ENCODE measurements at regions not wholly inside any gene's neighbourhood (a gene's known extent, or its start where the extent isn't known, plus 50 kb on each side); places are given as distances from the start of the nearest gene placed in this dataset.
"Not testable (repeated sequence)": the region's sequence is repeated elsewhere in the genome, so short reads cannot be mapped to it uniquely, and the experiment has no call there.

DNA sequence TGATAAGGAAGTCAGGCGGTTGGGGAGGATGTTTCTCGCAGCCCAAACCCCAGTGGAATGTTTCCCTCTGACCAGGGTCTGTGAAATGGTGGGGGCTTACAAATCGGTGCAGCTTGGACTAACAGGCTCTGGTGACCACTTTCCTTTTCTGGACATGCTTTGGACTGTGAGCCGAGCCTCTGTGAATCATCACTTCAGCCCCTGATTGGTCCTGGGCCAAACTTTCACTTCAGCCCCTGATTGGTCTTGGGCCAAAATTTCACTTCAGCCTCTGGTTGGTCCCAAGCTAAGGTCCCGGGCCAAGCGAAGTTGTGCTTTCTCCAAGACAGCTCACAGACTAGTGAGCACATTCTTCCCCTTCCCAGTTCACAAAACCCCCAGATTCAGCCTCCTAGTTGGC lies 223.7 kb upstream of the ANKRD20A1 start:
- not testable (repeated sequence) for DNase-seq

DNA sequence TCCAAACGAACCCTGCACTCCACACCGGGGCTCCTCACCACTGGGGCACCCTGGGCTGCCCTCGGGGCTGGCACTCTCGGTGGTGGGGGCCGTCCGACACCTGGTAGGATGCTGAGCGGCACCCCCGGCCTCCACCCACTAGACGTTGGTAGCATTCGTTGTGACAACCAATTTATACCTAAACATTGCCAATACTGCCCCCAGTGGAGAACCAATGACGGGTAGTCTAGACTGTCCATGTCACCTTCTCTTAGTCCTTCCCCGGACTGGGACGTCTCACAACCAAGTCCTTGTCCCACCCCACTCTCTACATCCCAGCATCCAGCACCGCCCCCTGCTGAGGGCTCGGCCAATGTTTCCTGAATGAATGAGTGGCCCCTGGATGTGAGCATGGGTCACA lies 246.8 kb upstream of the ANKRD20A1 start:
- not testable (repeated sequence) for DNase-seq

DNA sequence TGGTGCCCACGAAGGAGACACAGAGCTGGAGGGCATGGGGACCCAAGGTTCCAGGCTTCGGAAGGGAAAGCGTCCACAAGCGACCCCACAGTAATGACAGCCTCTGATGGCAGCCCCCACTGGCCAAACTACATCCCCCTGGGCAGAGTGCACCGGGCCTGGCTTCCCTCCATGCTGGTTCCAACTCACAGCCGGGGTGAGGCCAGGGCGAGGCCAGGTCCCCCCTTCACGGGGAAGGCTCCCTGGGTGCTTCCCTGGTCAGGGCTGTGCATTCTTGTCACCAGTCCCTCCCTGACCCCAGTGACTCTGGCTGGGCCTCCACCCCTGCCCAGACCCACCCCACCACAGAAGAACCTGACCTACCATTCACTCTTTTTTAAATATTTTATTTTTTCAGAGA lies 248.9 kb upstream of the ANKRD20A1 start:
- DNase-seq = not testable (repeated sequence)

DNA sequence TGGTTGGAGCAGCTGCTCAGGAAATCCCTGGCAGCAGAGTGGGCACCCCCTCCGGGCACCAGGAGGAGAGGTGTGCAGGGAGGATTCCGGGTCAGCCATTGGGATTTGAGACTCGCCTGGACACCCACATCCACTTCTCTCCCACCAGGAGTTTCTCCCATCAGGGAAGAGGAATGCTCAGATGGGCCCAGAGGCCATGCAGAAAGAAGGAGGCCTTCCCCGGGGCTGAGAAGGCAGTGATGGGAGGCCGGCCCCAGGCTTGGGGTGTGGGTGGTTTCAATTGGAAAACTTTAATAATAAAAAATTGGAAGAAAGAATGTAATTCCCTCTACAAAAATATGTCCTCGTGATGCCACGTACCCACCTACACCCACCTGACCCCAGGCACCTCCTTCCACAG lies 249.3 kb upstream of the ANKRD20A1 start:
- DNase-seq = not testable (repeated sequence)

DNA sequence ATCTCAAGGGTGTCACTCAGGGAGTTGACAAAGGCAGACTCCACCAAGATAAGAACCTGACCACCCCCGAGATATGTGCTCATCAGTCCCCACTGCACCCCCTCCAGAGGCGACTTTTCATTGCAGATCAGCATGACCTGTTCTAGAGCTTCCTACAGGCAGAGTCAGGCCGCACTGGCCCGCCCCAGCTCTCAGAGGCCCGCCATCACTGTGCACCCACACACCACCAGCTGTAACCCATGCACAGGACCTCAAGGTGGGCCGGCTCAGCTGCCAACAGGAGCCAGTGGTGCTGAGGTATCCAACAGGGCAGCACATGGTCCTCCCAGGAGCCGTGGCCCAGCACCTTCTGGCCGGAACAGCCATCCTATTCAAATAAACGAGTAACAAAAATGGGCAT lies 253.6 kb upstream of the ANKRD20A1 start:
- DNase-seq = not testable (repeated sequence)

DNA sequence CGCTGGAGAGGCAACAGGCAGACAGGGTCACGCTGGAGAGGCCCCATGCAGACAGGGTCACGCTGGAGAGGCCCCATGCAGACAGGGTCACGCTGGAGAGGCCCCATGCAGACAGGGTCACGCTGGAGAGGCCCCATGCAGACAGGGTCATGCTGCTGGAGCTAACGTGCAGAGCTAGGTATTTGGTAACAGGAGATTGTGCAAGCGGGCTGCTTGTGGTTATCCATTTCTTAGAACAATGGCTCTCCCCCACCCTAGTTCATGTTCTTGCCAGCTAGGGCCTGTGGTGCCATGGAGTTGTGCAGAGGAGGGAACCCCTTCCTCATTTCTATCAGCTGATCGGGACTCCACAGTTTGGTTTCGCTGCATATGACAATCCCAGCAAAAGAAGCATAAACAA lies 255.1 kb upstream of the ANKRD20A1 start:
- not testable (repeated sequence) for DNase-seq

DNA sequence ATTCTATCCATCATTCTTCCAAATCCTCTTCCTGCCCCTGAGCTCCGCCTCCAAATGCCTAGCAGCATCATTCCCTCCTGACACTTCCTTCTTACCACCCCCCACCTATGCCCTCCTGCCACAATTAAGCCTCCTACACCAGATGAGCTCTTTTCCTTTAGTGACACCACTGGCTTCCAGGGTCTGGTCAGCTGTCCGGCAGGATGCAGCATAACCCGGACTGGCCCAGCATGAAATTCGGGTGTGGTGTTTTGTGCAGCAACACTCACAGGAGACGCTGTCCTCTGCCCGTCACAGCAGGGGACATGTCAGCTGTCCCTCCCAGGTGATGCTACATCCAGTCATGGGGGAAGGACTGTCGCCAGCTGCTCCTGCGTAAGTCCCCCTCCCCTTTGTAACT lies 266.3 kb upstream of the ANKRD20A1 start:
- DNase-seq = not testable (repeated sequence)

DNA sequence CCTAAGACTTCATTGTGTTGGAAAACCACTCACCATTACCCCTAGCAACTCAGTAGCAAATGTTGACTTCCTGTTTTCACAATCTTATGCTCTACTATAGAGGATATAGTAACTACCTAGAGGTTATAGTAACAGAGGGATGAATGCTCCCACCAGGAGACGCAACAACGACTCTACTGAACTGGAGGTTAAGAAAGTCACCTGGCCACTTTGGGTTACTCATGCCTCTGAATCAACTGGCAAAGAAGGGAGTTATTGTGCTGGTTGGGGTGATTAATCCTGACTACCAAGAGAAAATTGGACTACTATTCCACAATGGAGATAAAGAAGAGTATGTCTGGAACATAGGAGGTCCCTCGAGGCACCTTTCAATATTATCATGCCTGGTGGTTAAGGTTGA lies 302.9 kb upstream of the ANKRD20A1 start:
- DNase-seq = not testable (repeated sequence)

DNA sequence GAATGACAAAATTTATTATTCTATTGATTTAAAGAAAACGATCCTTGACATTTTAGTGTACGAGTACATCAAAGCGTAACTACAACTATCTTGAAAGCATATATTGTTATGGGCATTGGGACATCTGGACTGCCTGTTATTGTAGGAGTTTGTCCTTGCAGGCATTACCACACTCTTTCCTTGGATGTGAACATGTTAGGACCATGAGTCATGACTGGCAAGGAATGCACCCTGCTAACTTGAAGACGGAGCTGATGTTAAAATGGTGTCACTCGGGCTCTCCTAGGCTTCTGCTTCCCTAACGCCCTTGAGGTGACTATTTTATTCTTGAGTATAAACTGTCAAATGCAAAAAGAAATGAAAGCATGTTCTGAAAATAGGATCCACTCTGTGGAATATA lies 308.7 kb upstream of the ANKRD20A1 start:
- not testable (repeated sequence) for DNase-seq

DNA sequence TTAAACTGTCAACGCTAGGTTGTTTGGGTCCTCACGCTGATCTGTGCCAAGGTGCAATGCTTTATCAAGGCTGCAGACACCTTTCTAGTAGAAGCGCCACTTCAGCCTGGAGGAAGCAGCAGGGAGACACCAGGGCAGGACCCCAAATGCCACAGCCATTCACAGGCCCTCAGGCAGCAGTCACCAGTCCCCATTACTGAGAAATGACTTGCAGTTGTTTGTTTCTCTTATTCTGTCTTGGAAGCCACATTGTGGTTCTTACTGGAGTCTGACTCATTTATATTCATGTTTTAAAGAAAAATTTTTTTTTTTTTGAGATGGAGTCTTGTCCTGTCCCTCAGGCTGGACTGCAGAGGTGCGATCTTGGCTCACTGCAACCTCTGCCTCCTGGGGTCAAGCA lies 328.9 kb upstream of the ANKRD20A1 start:
- not testable (repeated sequence) for DNase-seq

DNA sequence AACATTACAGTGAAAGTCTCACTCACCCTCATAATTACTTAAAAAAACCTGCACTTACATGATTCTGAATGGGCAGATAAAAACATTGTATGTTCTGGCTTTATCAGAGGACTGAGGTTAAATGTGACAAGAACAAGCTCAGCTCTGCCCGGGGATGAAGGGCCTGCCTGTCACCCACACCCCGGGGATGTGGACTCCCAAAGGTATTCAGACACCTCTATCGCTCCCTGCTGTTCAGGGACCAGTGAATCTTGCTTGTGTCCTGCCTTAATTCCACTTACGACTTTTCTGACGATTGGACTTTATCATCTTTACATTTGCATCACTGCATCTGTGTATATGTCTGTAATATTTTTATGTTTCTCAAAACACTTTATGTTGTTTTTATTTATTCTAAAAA lies 341.8 kb upstream of the ANKRD20A1 start:
- DNase-seq = not testable (repeated sequence)

DNA sequence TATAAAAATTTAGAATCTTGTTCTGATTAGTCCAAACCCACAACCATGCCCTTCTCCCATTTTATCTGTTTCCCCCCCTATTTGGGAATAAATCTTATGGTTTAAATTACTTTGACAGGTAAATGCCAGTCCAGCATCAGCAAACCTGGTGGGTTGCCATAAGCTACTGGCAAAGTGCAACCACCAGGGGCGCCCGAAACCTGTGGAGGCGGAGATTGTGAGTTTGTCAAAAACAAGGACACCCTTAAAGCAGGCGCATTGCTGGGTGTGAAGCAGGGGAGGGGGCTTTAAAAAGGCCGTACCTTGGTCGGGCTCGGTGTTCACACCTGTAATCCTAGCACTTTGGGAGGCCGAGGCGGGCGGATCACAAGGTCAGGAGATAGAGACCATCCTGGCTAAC lies 344.1 kb upstream of the ANKRD20A1 start:
- DNase-seq = not testable (repeated sequence)

DNA sequence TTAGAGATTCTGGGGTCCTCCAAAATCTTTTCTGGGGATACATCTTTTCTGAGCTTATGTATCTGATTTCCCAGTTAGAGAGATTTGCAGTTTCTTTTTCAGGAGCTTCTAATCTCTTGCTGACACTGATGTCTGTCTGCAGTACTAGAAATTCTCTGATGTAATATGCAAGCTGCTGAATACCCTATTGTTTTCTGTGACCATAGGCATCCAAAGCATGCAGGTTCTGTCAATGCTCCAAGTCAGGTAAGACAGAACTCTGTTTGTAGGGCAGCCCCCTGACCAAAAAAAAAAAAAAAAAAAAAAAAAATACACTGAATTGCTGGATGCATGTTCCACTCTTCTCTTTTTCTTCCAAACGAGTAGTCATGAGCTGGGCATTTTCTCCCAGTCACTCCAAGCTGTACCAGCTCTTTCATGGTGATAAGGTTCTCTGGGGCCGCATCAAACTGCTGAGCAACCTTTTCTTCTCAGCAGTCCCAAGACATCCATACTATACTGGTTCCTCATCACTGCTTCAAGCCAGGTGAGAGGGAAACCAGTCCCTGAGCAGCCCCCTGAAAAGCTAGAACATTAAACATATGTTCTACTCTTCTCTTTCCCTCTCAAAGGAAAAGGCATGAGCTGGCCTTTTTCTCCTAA lies 354.9 kb upstream of the ANKRD20A1 start:
- not testable (repeated sequence) for DNase-seq

DNA sequence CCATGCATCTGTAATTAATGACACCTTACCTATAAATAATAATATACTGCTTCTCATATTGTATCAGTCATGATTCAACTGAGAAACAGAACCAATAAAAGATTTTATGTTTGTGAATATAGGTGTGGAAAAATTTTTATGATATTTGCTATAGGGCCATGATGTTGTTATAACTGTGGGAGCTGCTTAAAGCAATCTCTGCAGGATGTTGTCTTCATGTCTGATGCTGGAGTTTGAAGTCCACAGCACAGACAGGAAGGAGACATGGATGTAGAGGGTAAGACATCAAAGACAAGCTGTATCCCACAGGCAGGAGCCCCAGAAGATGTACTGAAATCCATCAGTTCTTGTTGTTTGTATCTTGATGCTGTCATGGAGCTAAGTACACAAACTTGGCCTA lies 366.7 kb upstream of the ANKRD20A1 start:
- not testable (repeated sequence) for DNase-seq

DNA sequence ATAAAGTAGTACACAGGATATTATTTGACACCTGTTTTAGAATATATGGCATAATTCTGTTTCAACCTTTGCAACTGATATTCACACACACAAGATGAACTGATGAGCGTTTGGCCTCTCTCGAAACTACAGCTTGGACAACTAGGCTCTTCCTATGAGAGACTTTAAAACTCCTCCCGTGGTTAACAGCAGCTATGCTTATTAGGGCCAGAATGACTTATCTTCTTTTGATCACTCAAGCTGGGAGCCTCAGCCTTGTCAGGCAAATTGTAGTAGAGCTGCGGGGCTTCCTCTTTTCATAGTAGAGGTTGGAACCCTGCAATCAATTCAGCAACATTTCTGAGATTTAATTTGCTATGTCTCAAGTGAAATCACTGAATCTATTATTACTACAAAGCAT lies 381.3 kb upstream of the ANKRD20A1 start:
- not testable (repeated sequence) for DNase-seq

DNA sequence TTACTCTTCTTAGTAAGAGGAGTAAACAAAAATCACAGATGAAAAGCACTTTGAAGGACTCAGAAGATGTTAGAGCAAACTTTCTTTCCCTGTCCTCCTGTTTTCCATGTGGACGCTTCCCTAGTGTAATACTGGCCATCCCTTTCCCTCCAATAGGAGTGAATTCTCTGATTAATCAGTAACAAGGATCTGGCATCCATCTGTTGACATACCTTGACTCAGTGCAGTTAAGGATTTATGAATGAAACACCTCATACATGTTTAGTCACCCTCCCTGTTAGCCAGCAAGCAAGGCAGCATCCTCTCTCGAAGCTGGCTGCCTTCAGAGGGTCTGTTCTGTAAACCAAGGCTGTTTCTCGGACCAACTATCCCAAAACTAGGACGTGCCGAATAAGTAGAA lies 388.0 kb upstream of the ANKRD20A1 start:
- DNase-seq = not testable (repeated sequence)

DNA sequence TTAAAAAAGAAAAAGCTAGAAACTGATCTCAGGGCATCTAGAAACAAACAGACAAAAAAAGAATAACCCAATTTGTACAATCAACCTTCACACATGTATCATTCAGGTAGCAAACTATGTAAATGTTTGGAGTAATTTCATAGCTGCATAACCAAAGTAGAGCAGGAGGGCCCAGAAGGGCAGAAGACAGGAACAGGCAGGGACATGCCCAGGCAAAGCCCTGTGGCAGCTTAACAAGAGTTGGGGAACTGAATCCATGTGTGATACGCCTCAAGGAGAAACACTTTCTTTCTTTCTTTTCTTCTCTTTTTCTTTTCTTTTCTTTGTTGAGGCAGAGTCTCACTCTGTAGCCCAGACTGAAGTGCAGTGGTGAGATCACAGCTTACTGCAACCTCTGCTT lies 390.4 kb upstream of the ANKRD20A1 start:
- not testable (repeated sequence) for DNase-seq

DNA sequence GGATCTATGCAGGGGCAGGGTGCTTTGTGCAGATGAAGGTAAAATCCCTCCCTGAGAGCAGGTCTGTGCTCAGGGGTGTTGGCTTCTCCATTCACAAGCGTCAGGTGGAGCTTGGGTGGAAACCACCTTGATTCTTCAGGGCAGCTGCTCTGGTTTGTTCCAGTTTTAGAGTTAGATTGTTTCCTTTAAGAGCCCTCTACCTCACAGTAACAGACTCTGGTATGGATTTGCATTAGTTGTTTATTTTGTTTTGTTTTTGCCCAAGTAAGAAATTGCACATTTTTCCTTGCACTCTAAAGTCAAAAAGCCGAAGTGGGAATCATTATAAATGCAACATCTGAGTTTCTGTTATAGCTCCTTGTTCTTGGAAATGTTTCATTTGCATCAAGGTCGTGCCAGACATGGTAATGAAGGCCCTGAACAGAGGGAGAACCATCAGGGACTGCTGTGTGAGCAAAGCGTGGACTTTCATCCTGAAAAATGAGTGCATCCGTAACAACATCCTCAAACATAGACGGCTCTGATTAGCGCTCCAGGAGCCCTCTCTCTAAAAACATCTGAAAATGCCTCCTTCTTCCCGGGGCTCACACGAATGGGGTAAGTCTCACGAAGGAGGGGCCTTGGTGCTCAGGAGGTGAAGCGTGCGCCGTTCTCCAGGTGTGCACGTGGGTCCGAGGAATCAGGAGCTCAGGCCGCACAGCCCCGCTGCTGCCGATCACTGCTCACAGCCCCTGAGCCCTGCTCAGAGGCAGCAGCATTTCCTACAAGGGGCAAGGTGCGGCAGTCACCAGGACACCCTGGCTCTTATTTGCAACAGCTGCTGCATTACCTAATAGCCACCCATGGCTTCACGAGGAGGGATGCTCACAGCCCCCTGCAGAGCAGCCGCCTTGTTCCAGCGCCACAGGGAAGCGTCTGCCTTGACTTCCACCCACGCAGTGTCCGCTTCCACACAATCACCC lies 396.7 kb upstream of the ANKRD20A1 start:
- DNase-seq = not testable (repeated sequence)

DNA sequence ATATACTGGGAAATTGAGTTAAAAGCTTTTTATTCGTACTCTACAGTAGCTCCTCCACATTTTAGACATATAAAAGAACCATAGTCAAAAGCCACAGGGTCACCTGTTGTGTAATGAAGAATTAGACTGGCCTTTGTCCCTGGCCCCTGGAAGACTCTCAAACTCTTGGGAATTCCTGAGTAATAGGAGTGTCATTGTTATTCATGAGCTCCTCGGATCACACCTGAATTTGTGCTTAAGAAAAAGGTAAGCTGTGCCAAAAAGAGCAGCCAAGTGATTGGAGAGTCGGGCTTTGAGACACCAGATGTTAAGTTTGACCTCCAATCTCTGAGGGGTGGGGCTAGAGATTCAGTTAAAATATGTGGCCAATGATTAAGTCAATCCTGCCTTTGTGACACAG lies 405.8 kb upstream of the ANKRD20A1 start:
- not testable (repeated sequence) for DNase-seq

DNA sequence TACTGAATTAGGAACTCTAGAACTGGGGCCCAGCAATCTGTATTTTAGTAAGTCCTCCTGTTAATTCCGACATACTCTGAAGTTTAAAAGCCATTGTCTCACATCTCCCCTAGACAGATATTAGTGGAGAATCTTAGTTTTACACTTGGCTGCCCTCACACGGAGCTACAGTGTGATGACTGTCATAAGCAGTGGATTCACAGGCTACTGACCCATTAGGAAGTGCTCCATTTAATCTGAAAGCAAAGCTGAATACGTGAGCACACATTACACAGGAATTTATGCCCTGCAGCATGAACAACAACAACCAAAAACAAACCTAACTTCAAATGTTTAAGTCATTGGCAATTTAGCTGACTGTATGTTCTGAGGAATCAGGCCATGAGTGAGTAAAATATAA lies 416.4 kb upstream of the ANKRD20A1 start:
- not testable (repeated sequence) for DNase-seq

DNA sequence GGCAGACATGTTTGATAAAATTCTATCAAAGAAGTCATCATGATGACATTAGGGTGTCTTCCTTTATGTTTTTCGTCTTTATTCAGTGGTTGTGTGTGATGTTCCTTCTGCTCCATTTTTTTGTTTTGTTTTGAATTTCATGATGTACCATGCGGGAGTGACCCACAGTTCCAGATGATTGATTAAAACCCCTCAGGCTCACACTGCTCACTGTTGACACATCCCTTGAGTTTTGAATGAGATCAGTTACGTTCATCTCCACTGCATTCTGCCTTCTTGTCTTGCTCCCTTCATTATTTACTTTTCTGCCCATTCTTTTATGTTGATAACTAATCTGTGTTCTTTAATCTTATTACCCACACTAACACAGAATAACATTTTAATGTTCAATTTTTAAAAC lies 421.7 kb upstream of the ANKRD20A1 start:
- DNase-seq = not testable (repeated sequence)

DNA sequence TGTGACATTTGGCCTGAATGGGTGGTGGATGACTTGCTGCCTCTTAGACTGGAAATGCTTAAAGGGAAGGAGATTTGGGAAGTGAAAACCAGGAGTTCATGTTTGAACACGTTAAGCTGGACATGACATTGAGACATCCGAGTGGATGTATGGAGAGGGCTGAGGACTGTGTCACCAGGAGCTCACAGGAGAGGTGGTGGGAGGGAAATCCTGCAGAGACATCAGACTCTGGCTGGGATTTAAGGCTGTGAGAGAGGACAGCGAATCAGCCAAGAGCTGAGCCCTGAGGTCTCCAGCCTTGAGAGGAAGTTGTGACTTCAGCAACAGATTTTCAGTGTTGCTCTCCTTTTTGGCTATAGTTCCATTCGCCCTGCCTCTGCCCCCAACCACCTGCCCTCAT lies 432.5 kb upstream of the SPATA31A3 start:
- DNase-seq = not testable (repeated sequence)
